Inflammatory macrophage treated with lipopolysaccharide for 1 hour (primary cell): ENCODE measurements at regions not wholly inside any gene's neighbourhood (a gene's known extent, or its start where the extent isn't known, plus 50 kb on each side); places are given as distances from the start of the nearest gene placed in this dataset.

Experiments
- DNase-seq, 2 donors: peaks; one replicate each; pipeline ENCODE4 v3.0.0-alpha.2; 2020 to 2022

- no peak for DNase-seq
Measured at GRCh38 chr11:134541355-134541754, 129.3 kb upstream of the B3GAT1 start.

- DNase-seq: no peak
Measured at GRCh38 chr11:134539285-134539684, 127.2 kb upstream of the B3GAT1 start.

GRCh38 chr11:134538742-134539141 lies 126.7 kb upstream of the B3GAT1 start:
- no peak for DNase-seq

GRCh38 chr11:134537941-134538340 lies 125.9 kb upstream of the B3GAT1 start:
- no peak for DNase-seq

- no peak for DNase-seq
Measured at GRCh38 chr11:134537296-134537695, 125.3 kb upstream of the B3GAT1 start.

GRCh38 chr11:134536677-134537076 lies 124.6 kb upstream of the B3GAT1 start:
- DNase-seq: no peak

GRCh38 chr11:134536219-134536618 lies 124.2 kb upstream of the B3GAT1 start:
- no peak for DNase-seq

GRCh38 chr11:134535029-134536025 lies 123.3 kb upstream of the B3GAT1 start:
- DNase-seq: no peak

- DNase-seq: no peak
Measured at GRCh38 chr11:134533511-134533910, 121.5 kb upstream of the B3GAT1 start.

GRCh38 chr11:134532921-134533421 lies 120.9 kb upstream of the B3GAT1 start:
- DNase-seq: no peak

- no peak for DNase-seq
Measured at GRCh38 chr11:134532131-134532920, 120.3 kb upstream of the B3GAT1 start.

GRCh38 chr11:134531327-134532130 lies 119.5 kb upstream of the B3GAT1 start:
- no peak for DNase-seq

- no peak for DNase-seq
Measured at GRCh38 chr11:134530636-134531326, 118.7 kb upstream of the B3GAT1 start.

- DNase-seq: no peak
Measured at GRCh38 chr11:134529212-134530096, 117.4 kb upstream of the B3GAT1 start.

GRCh38 chr11:134528453-134528852 lies 116.4 kb upstream of the B3GAT1 start:
- no peak for DNase-seq

GRCh38 chr11:134527382-134528243 lies 115.6 kb upstream of the B3GAT1 start:
- no peak for DNase-seq

GRCh38 chr11:134524896-134525845 lies 113.1 kb upstream of the B3GAT1 start:
- no peak for DNase-seq

- no peak for DNase-seq
Measured at GRCh38 chr11:134524201-134524600, 112.2 kb upstream of the B3GAT1 start.
